Mesenchymal stem cell (in vitro differentiated cells and primary cell): ENCODE measurements at regions not wholly inside any gene's neighbourhood (a gene's known extent, or its start where the extent isn't known, plus 50 kb on each side); places are given as distances from the start of the nearest gene placed in this dataset.

Experiments used
- DNase-seq: peaks from one replicate; pipeline ENCODE4 v3.0.0-alpha.2; 2013
- H2AFZ ChIP-seq: one replicate; pipeline ENCODE4 v1.6.1; 2013; ENCODE audit warnings: low read depth, mild to moderate bottlenecking, control low read depth, inconsistent platforms, low read length, moderate library complexity
- H2AK5ac ChIP-seq: 2 replicates; pipeline ENCODE4 v1.6.1; 2013; ENCODE audit warnings: low read length, moderate library complexity, mild to moderate bottlenecking, inconsistent platforms; ENCODE audit not compliant: severe bottlenecking
- H2BK120ac ChIP-seq: one replicate; pipeline ENCODE4 v1.6.1; 2013; ENCODE audit warnings: low read depth, mild to moderate bottlenecking, inconsistent platforms, low read length, moderate library complexity
- H2BK12ac ChIP-seq, 2 experiments: one replicate each; pipeline ENCODE4 v1.6.1; 2013; ENCODE audit warnings: inconsistent platforms in 2 of 2, low read length in 2 of 2, mild to moderate bottlenecking in 2 of 2, moderate library complexity in 2 of 2, control low read depth in 1 of 2
- H2BK15ac ChIP-seq: one replicate; pipeline ENCODE4 v1.6.1; 2013; ENCODE audit warnings: mild to moderate bottlenecking, low read depth, inconsistent platforms; ENCODE audit not compliant: poor library complexity, severe bottlenecking
- H2BK5ac ChIP-seq: 2 replicates; pipeline ENCODE4 v1.6.1; 2013; ENCODE audit warnings: low read depth, mild to moderate bottlenecking, low read length, control low read depth, inconsistent platforms; ENCODE audit not compliant: poor library complexity, severe bottlenecking
- H3K14ac ChIP-seq, 2 experiments: one replicate each; pipeline ENCODE4 v1.6.1; 2013; ENCODE audit warnings: inconsistent platforms in 2 of 2, low read length in 2 of 2, control low read depth in 1 of 2, mild to moderate bottlenecking in 1 of 2, moderate library complexity in 1 of 2
- H3K18ac ChIP-seq, 2 experiments: one replicate each; pipeline ENCODE4 v1.6.1; 2013; ENCODE audit warnings: inconsistent platforms in 2 of 2, low read length in 2 of 2, control low read depth in 1 of 2, low read depth in 1 of 2, mild to moderate bottlenecking in 1 of 2
- H3K23ac ChIP-seq, 2 experiments: one replicate each; pipeline ENCODE4 v1.6.1; 2013; ENCODE audit warnings: inconsistent platforms in 2 of 2, low read length in 2 of 2, mild to moderate bottlenecking in 2 of 2, moderate library complexity in 2 of 2, control low read depth in 1 of 2
- H3K27ac ChIP-seq: 2 replicates; pipeline ENCODE4 v1.5.1; 2013; ENCODE audit warnings: mild to moderate bottlenecking, moderate library complexity, low read length, control low read depth, inconsistent platforms; ENCODE audit not compliant: poor library complexity, severe bottlenecking
- H3K27me3 ChIP-seq, 2 experiments: 2 replicates each; pipeline versions ENCODE4 v1.6.1 to v1.7.0; 2013; ENCODE audit warnings: low read length in 2 of 2, mild to moderate bottlenecking in 2 of 2, moderate library complexity in 2 of 2, control low read depth in 1 of 2, inconsistent platforms in 1 of 2; ENCODE audit not compliant: control insufficient read depth in 1 of 2, insufficient read depth in 1 of 2
- H3K36me3 ChIP-seq, 2 experiments: 2 replicates each; pipeline versions ENCODE4 v1.6.1 to v1.7.0; 2013; ENCODE audit warnings: low read length in 2 of 2, control low read depth in 1 of 2, inconsistent platforms in 1 of 2, low read depth in 1 of 2, mild to moderate bottlenecking in 1 of 2; ENCODE audit not compliant: insufficient read depth in 2 of 2, control insufficient read depth in 1 of 2
- H3K4ac ChIP-seq, 2 experiments: one replicate each; pipeline ENCODE4 v1.6.1; 2013; ENCODE audit warnings: inconsistent platforms in 2 of 2, low read length in 2 of 2, mild to moderate bottlenecking in 2 of 2, moderate library complexity in 2 of 2, control low read depth in 1 of 2, low read depth in 1 of 2
- H3K4me1 ChIP-seq: 2 replicates; pipeline ENCODE4 v1.6.1; 2013; ENCODE audit warnings: low read depth, low read length, control low read depth; ENCODE audit not compliant: control insufficient read depth, insufficient read depth
- H3K4me2 ChIP-seq: 2 replicates; pipeline ENCODE4 v1.6.1; 2013; ENCODE audit warnings: low read length, mild to moderate bottlenecking, inconsistent platforms; ENCODE audit not compliant: poor library complexity, severe bottlenecking
- H3K4me3 ChIP-seq, 2 experiments: 2 replicates each; pipeline versions ENCODE4 v1.5.1 to v1.7.0; 2013; ENCODE audit warnings: low read length in 2 of 2, mild to moderate bottlenecking in 2 of 2, control low read depth in 1 of 2, low read depth in 1 of 2; ENCODE audit not compliant: insufficient read depth in 1 of 2
- H3K79me1 ChIP-seq: replicated peaks from 2 replicates; pipeline ENCODE4 v1.6.1; 2013; ENCODE audit warnings: mild to moderate bottlenecking, control low read depth, low read length, inconsistent platforms; ENCODE audit not compliant: poor library complexity, severe bottlenecking
- H3K9ac ChIP-seq: 2 replicates; pipeline ENCODE4 v1.7.0; 2013; ENCODE audit warnings: mild to moderate bottlenecking, low read length, moderate library complexity
- H3K9me3 ChIP-seq: 2 replicates; pipeline ENCODE4 v1.7.0; 2013; ENCODE audit warnings: mild to moderate bottlenecking, low read length; ENCODE audit not compliant: control insufficient read depth
- H4K8ac ChIP-seq: one replicate; pipeline ENCODE4 v1.6.1; 2013; ENCODE audit warnings: inconsistent platforms, mild to moderate bottlenecking, low read length, moderate library complexity
- H4K91ac ChIP-seq: one replicate; pipeline ENCODE4 v1.6.1; 2013; ENCODE audit warnings: mild to moderate bottlenecking, low read length, inconsistent platforms
- WGBS: methylation state at CpG from one replicate; pipeline ENCODE4 v1.1.7; 2013; ENCODE audit warnings: mixed read lengths; 5-methylcytosine and 5-hydroxymethylcytosine counted together

GRCh38 chr12:68530965-68531364 is 79.7 kb upstream of the RAP1B start:
- Histone ChIP-seq H3K4ac (no peak overlapping the region), H2AFZ (no peak overlapping the region), H3K23ac (no peak overlapping the region), H2BK5ac (no peak overlapping the region), H2BK15ac (no peak overlapping the region), H3K4me2 (no peak overlapping the region), H3K9me3 (no peaks in the 10 kb centered on the region), H2BK12ac (no peak overlapping the region), H4K91ac (no peak overlapping the region), H3K79me1 (no peaks in the 10 kb centered on the region), H3K27me3 (no peaks in the 10 kb centered on the region), H2BK120ac (no peak overlapping the region), H3K36me3 (no peaks in the 10 kb centered on the region), H4K8ac (no peak overlapping the region), H3K4me3 (no peak overlapping the region), H2AK5ac (no peak overlapping the region), H3K9ac (no peak overlapping the region), H3K18ac (no peak overlapping the region), H3K4me1 (peaks cover 2% of the 10 kb centered on the region), H3K27ac (peak overlapping the region; percentile 18), H3K14ac (no peak overlapping the region)
- no CpG with 5 or more reads among the region's 1 CpG for WGBS
- DNase-seq, result peak; percentile 37

- Histone ChIP-seq H3K36me3 (no peaks in the 10 kb centered on the region), H3K18ac (no peak overlapping the region), H2BK120ac (no peak overlapping the region), H3K14ac (no peak overlapping the region), H3K4ac (no peak overlapping the region), H3K4me1 (peaks cover 2% of the 10 kb centered on the region), H3K27me3 (no peaks in the 10 kb centered on the region), H4K8ac (no peak overlapping the region), H3K9me3 (no peaks in the 10 kb centered on the region), H2BK15ac (no peak overlapping the region), H2BK5ac (no peak overlapping the region), H4K91ac (no peak overlapping the region), H2AK5ac (no peak overlapping the region), H3K4me2 (no peak overlapping the region), H2BK12ac (no peak overlapping the region), H3K27ac (no peak overlapping the region), H3K79me1 (no peaks in the 10 kb centered on the region), H3K9ac (no peak overlapping the region), H3K23ac (no peak overlapping the region), H2AFZ (no peak overlapping the region), H3K4me3 (no peak overlapping the region)
- DNase-seq, result no peak
- WGBS, result 100% methylated on average over 1 of the region's 1 CpG
Measured at GRCh38 chr12:68532204-68532886, 78.4 kb upstream of the RAP1B start.

GRCh38 chr12:68532887-68533248 is 77.8 kb upstream of the RAP1B start:
- 83% methylated on average over 1 of the region's 2 CpGs for WGBS
- Histone ChIP-seq H3K9ac (no peak overlapping the region), H4K91ac (no peak overlapping the region), H3K4me1 (peaks cover 2% of the 10 kb centered on the region), H2AK5ac (no peak overlapping the region), H3K4me2 (no peak overlapping the region), H3K4ac (no peak overlapping the region), H2BK5ac (no peak overlapping the region), H3K23ac (no peak overlapping the region), H3K9me3 (no peaks in the 10 kb centered on the region), H2BK12ac (no peak overlapping the region), H3K18ac (no peak overlapping the region), H3K36me3 (no peaks in the 10 kb centered on the region), H4K8ac (no peak overlapping the region), H3K14ac (no peak overlapping the region), H3K27ac (no peak overlapping the region), H2BK120ac (no peak overlapping the region), H3K4me3 (no peak overlapping the region), H2BK15ac (no peak overlapping the region), H3K27me3 (no peaks in the 10 kb centered on the region), H3K79me1 (no peaks in the 10 kb centered on the region), H2AFZ (no peak overlapping the region)
- DNase-seq, result no peak

- no peak overlapping the region for H2BK15ac ChIP-seq
- no peak overlapping the region for H3K27ac ChIP-seq
- no peak overlapping the region for H2AFZ ChIP-seq
- 96% methylated on average over 2 of the region's 5 CpGs for WGBS
- H4K91ac ChIP-seq, result no peak overlapping the region
- no peak overlapping the region for H3K23ac ChIP-seq
- DNase-seq, result no peak
- H3K79me1 ChIP-seq, result no peaks in the 10 kb centered on the region
- no peak overlapping the region for H2AK5ac ChIP-seq
- no peak overlapping the region for H3K4ac ChIP-seq
- no peak overlapping the region for H3K9ac ChIP-seq
- H3K36me3 ChIP-seq, result no peaks in the 10 kb centered on the region
- H3K27me3 ChIP-seq, result no peaks in the 10 kb centered on the region
- no peak overlapping the region for H2BK5ac ChIP-seq
- H3K9me3 ChIP-seq, result no peaks in the 10 kb centered on the region
- no peak overlapping the region for H2BK120ac ChIP-seq
- H3K14ac ChIP-seq, result no peak overlapping the region
- H3K18ac ChIP-seq, result no peak overlapping the region
- peaks cover 3% of the 10 kb centered on the region for H3K4me1 ChIP-seq
- H3K4me3 ChIP-seq, result no peak overlapping the region
- H2BK12ac ChIP-seq, result no peak overlapping the region
- no peak overlapping the region for H4K8ac ChIP-seq
- no peak overlapping the region for H3K4me2 ChIP-seq
Measured at GRCh38 chr12:68534108-68534507, 76.6 kb upstream of the RAP1B start.
